ENCODE measurements at regions not wholly inside any gene's neighbourhood (a gene's known extent, or its start where the extent isn't known, plus 50 kb on each side); places are given as distances from the start of the nearest gene placed in this dataset.
"Not testable (repeated sequence)": the region's sequence is repeated elsewhere in the genome, so short reads cannot be mapped to it uniquely, and the experiment has no call there.

DNA sequence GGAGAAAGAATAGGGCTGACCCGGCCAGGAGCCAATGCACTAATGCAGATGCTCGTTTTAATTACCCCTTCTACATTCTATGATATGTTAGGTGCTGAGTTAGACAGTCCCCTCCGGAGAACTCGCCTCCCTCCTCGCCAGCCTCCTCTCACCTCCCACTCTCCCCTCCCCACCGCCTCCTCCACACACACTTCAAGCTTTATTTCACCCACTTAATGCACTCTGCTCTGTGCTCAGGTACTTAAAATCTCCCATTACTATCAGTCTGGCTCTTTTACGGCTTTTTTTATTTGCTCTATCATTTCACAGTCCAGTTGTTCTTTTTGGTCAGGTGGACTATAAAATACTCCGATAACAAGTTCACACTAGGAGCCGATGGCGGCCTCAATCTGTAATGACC is 231.6 kb downstream of the TEX36 start:
- DNase-seq = peak; percentile 72

DNA sequence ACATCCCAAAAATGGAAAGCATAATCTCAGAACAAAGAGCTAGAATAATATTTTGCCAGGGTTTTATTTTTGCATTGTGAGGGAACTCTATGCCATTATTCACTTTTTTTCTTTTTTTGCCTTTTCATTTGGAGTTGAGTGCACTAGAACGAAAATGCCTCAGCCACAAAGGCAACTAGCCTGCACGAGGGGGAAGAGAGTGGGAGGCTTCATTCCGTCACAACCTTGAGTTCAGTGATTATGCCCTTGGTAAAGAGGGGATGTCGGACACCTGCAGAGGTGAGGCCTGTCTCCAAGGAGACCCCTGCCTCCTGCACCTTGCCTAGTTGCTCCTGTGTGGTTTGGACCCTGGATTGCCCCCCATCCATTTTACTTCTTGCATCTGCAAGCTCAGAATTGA is 232.7 kb downstream of the TEX36 start:
- no peak for DNase-seq

DNA sequence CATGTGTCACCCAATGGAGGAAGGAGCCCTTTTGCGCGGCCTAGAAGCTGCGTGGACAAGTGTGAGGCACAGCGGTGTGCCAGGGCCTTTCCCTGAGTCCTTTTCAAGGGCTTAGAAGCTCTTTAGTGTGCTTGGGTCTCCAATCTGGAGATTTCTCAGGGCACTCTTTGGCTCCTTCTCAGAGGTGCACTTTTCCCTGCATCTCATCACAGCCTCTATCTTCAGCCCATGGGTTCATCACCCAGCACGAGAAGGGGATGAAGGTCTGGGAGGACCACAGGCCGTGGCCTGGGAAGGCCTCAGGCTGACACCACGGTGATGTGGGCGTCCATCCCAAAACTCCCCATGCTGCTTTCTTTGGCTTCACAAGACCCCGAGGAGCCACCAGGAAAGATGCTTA is 233.4 kb downstream of the TEX36 start:
- no peak for DNase-seq

DNA sequence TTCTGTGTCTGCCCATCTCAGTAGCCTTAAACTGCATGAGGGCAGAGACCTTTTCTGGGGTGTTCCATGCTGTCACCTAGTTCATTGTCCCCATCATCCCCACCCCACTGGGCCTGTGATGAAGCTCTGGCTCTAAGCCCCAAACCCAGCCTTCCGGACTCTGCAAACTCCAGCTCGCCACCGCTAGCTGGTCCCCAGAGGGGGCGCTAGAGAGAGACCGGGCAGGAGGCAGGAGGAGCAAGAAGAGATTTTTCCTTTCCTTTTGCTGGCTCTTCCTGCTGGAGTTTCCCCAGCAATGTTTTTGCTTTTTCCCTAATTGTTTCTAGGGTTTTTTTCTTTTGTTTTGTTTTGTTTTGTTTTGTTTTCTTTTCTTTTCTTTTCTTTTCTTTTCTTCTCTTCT is 234.4 kb downstream of the TEX36 start:
- DNase-seq = no peak

DNA sequence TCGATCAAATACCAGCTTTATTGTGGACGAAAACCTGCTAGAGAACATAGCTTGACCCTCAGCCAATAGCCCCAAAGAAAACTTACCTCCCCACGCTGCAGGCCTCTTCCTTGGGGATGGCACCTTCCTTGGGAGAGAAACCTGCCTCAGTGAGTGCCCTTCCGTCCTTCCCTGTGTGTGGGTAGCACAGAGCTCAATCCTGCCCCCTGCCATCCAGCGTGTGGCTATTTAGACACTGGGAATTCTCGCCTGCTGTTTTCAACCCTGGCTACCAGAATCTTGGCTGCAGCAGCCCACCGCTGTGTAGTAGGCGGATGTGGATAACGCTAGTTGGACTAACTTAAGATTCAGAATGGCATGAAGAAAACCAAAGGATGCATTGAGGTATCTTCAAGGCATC is 238.2 kb downstream of the TEX36 start:
- DNase-seq = no peak

DNA sequence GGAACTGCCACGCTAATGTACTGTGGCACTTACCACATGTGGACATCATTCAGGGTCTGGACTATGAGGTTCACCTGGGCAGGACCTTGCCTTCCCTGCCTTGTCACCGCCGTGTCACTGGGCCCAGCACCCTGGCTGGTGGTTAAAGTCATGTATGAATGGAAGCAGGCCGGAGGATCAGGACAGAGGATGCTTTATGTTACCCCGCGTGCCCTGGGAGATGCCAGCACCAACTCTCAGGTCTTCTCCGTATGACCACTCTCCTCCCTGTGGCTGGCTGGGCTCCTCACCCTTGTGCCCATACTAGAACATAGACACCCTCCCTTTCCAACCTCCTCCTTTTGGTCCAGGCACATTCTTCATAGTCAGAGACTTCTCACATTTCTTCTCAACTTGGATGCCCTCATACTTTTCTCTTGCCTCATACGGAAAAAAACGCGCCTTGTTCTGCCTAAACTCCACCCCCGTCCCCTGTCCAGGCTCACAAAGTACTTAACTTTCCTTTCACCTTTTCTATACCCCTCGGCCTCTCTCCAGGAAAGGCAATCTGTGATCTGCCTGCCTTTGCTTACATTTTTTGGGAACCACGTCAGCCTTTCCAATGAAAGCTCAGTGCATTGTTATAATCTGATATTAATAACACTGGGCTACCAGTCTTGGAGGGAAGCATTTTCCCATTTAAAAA is 240.0 kb downstream of the TEX36 start:
- DNase-seq = no peak

DNA sequence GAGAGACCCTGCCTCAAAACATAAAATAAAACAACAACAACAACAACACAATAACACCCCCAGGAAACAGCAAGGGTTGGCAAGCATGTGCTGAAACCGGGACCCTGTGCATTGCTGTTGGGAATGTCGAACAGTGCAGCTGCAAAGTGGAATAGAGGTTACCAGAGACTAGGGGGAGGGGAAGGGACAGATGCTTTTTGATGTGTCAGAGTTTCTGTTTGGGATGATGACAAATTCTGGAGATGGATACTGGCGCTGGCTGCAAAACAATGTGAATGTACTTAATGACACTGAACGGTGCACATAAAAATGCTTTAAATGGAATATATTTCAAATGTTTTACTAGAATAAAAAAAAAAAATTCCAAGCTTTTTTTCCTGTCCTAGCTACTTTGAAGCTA is 241.8 kb downstream of the TEX36 start:
- no peak for DNase-seq

DNA sequence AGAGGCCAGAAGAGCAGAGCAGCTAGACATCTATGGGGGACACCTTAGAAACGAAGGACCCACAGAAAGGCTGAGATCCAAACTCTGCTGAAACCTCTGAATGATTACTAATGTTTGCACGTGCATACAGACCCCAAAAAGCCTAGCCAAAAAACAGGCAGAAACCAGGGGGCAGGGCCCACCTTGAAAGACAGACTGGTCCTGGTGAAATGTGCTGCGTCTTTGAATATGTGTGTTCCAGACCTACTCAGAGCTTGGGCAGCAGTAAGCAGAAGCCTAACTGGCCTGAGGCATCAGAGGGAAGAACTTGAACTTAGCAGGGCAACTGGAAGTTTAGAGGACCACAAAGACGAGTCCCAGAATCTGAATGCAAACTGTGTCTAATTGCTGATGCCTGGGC is 251.8 kb downstream of the TEX36 start:
- DNase-seq = no peak

DNA sequence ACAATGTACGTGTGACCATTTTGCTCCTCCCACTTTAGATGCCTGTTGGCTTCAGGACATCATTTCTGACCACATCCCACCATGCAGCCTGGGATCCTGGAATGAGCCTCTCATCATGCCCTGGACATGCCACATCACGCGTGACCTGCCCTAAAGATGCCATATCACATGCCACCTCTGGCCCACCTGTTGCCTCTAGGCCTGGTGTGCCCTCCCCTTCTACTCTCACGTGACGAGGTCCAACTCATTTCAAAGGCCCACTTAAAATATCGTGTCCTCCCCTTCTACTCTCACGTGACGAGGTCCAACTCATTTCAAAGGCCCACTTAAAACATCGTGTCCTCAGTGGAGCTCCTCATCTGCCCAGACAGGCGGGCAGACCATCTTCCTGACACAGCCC is 254.9 kb downstream of the TEX36 start:
- DNase-seq = no peak

DNA sequence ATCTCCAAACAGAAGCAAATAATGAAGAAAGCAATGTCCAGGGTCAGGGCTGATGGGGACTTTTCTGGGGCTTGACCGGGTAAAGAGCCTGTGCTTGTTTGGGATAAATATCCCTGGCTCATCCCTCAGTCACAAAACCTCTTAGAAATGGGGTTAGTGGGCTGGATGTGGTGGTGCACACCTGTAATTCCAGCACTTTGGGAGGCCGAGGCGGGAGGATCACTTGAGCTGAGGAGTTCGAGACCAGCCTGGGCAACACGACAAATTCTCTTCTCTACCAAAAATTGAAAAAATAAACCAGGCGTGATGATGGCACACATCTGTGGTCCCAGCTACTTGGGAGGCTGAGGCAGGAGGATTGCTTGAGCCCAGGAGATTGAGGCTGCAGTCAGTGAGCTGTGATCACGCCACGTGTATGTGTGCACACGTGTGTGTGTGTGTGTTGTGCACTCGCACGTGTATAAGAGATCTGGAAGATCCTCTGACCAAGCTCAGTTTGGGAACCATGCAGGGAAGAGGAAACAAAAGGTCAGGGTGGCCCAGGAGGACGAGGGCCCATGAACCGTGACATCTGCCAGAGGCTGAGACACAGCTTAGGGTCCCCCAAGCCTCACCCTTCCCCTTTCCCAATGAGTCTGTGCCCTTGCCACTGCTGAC is 258.6 kb downstream of the TEX36 start:
- no peak for DNase-seq

DNA sequence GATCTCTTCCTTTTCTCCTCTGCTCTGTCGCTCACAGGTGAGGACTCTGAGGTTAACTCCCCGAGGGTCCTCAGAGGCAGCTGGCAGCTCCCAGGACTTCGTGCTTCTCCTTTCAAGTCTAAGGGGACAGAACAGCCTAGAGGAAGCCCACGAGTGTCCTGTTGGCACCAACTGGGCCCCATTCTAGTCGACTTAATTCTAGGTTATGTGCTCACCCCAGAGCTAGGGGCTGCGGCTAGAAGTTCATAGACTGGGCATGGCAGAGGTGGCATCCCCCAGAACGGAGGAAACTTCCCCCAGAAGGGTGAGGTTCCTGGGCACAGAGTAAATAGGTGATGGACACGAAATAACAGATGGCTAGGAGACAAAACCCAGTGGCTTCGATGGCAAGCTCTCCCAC is 259.4 kb downstream of the TEX36 start:
- no peak for DNase-seq

DNA sequence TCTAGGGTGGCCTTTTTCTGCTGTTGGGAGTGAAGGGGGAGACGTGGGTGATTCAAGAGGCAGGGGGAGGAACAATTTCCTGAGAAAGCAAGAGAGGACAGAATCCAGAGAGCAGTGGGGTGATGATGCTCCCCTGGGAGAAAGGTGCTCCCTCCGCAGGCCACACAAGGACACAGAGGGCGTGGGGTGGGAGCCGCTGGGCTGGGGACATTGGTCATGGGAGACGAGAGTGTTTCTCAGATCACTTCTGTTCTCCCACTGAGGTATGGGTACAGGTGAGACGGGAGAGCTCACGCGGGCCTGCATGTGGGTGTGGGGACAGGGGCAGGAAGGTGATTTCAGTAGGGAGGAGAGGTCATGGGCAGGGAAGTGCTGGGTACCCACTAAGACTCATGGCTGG is 259.5 kb upstream of the CTBP2 start:
- no peak for DNase-seq

DNA sequence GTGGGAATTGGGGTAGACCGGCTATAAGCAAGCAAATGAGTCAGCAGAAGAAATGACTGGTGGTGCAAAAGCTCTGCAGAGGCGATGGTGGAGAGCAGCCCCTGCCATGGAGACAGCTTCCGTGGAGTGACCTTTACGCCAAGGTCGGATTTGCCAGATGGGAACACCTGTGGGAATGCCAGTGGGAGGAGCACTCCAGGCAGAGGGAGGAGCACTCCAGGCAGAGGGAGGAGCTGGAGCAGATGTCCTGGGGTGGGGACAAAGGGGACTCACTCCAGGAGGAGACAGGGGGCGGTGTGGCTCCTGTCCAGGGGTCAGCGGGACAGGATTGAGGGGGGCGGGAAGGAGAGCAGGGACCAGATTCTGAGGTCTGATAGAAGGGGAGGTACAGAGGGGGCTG is 258.8 kb upstream of the CTBP2 start:
- no peak for DNase-seq

DNA sequence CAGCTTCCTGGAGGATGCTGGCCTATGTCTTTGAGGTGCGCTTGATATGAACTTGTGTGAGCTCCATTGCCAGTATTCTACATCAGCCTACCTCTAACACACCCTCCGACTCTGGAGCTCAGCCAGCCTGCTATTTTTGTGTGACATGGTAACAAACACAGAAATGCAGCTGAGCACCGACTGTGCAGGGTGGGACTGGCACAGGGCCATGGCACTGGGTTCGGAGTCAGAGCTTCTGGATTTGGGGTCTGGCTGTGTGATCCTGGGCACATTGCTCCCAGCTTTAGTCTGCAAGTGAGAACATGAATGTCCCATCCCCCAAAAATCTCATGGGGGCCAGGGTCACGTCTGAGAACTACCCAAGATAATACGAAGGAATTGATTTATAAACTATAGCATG is 257.2 kb upstream of the CTBP2 start:
- no peak for DNase-seq

DNA sequence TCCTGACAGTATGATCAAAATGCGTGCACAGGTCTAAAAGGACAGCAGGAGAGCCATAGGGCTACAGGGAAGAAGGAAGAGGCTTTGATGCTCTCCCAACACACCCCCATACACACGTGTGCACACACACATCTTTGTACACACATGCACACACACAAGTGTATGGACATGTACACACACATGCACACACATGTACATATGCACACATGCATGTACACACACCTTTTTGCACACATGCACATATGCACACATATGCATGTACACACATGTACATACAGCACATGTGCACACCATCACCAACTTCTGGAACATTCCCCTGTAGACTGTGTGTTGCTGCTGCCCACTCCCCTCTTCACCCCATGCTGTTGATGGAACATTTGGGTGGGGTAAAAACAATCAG is 255.6 kb upstream of the CTBP2 start:
- no peak for DNase-seq

DNA sequence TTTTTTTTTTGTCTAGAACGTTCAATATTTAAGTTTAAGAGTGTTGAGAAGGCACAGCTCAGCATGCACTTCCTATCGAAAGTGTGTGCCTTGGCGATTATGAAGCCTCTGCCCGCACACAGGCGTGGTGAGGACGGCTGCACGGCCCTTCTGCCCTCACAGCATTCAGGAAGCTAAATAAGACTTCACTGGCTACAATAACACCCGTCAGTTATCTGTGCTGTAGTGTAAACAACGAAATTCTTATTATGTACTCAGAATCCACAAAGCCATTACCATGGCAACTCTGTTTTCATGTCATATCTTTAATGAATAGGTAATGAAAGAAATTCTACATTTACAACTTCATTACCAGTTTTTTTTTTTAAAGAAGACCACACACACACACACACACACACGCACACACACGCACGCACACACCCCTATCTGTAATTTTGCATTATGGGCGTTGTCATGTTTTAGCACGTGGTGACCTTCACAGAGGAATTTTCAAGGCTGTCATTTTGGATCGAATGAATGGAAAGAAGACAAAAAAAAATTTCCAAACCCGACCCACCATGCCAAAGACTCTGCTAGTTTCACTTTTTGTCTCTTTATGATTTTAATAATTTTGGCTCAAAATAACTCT is 254.8 kb upstream of the CTBP2 start:
- DNase-seq = no peak

DNA sequence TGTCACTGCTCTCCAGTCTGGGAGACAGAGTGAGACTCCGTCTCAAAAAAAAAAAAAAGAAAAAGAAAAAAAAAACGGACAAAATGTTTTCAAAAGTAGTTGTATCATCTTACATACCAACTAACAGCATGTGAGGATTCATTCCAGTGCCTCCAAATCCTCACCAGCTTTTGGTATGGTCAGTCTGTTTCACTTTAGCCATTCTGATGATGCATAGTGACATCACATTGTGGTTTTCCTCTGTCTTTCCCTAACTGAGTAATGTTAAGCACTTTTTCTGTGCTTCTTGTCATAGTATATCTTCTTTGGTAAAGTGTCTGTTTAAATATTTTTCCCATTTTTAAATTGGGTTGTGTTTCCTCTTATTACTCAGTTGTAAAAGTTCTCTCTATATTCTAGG is 251.4 kb upstream of the CTBP2 start:
- DNase-seq = no peak

DNA sequence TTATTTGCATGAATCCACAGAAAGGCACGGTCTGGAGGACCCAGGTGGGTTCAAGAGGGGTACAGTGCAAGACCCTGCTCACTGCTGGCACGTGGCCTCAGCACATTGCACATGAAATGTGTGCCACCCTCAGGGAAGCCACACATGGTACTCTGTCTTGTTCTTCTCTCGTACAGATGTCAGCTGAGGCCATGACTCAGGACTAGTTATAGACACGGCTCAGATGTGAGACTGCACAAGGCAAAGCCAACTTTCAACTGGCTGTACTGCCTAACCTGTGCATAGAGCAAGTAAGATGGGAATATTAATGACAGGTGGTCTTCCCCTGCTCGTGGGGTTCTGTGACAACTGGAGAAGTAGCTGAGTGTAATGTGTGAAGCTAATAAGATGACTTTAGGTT is 249.4 kb upstream of the CTBP2 start:
- no peak for DNase-seq

DNA sequence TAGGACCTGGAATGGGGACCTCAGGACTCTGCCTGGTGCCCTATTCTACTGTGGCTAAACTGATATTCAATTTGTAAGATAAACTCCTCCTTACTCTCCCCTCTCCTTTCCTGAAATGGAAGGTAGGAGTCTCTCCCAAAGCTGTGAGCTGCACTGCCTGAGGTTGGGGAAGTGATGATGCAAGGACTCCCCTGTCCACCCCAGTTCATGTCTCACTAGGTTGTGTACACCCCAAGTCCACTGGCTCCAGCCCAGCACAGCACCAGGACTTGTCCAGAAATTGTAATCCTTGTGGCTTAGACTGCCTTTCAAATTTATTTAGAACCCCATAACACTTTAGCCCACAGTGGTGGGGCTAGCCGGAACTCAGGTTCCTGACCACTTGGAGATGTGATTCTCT is 247.2 kb upstream of the CTBP2 start:
- DNase-seq = no peak

DNA sequence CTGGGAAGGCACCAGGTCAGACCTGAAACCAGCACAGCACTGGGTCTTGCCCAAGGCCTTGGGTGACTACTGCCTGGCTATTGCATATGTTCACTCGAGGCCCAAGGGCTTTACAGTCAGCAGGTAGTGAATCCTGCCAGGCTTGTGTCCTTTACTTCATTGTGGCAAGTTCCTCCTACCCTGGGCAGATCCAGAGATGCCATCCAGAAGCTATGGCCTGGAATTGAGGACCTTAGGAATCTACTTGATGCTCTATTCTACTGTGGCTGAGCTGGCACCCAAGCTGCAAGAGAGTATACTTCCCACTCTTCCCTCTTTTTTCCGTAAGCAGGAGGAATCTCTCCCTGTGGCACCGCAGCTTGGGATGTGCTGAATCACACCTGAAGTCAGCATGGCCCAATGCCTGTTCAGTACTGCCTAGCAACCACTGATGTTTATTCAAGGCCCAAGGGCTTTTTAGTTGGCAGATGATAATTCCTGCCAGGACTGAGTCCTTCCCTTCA is 246.7 kb upstream of the CTBP2 start:
- no peak for DNase-seq

DNA sequence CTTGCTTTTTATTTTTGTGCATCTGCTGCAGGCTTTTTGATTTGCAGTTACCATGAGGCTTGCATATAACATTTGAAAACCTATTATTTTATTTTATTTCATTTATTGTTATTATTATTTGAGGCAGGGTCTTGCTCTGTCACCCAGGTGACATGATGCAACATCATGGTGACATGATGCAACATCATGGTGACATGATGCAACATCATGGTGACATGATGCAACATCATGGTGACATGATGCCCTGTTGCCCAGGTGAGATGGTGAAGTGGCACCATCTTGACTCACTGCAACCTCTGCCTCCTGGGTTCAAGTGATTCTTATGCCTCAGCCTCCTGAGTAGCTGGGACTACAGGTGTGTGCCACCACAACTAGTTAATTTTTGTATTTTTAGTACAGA is 244.5 kb upstream of the CTBP2 start:
- not testable (repeated sequence) for DNase-seq

DNA sequence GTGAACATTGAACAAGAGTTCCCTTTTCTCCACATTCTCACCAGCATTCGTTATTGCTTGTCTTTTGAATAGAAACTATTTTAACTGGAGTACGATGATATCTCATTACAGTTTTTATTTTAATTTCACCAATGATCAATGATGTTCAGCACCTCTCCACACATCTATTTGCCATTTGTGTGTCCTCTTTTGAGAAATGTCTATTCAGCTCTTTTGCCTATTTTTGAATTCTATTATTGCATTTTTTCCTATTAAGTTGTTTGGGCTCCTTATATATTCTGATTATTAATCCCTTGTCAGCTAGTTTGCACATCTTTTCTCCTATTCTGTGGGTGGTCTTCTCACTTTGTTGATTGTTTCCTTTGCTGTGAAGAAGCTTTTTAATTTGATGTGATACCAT is 241.1 kb upstream of the CTBP2 start:
- no peak for DNase-seq

DNA sequence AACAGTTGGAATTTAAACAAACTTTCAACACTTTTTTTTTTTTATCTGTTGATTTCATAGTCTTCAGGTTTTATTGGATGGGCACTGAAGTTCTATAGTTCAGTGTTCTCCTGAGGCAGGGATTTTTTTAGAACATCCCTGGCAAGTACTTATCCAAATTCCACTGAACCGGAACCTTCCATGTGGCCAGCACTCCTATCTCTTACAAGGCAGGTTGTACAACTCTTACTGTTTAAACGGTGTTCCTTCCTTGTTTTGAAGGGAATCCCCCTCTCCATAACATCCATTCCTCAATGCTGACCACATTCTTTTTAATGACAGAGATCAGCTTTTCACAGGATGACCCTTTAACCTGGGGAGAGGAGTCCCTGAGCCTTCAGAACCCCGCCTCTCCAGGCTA is 238.9 kb upstream of the CTBP2 start:
- DNase-seq = no peak

DNA sequence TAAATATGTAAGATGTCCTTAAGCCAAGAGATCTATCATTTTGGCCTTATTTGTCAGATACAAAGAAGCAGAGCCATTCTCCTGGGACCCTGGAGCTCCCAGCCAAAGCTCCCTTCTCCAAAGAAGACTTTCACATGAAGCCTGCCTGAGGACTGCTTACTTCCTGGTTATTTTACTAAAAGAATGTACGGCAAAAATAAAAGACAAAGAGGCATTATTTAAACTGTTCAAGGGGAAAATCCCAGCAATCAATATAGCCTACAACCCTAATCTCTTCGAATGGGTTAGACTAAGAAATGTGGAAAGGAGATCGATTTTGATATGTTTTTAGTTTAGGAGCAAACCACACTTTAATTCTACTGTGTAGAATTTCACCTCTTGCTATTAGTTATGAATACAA is 237.9 kb upstream of the CTBP2 start:
- no peak for DNase-seq

DNA sequence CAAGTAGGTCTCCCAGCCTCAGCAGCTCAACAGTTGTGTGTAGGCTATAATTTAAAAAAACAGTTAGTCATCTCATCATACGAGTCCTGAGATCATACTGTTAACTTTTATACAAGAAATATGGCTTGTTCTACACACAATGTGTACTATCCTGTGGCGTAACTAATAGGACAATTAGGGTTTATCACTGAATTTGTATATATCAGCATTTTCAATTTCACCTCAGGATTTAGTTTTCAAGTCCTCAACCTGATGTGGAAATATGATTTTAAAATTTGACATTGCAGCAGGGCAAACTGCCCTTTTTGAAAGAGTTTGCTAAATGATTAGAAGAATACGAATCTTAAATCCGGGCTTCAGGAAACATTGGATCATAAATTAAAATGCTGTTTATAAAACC is 237.2 kb upstream of the CTBP2 start:
- DNase-seq = no peak

Measured in DMS79 (cell line).